SK-N-SH (cell line): ENCODE measurements at regions not wholly inside any gene's neighbourhood (a gene's known extent, or its start where the extent isn't known, plus 50 kb on each side); places are given as distances from the start of the nearest gene placed in this dataset.

Experiments
- CTCF ChIA-PET: fragments of 300-600, 350-600 bp; formaldehyde crosslinking; extraction: SDS; loops from one replicate; lab custom pipeline; 2021; lab: Yijun Ruan, JAX
- POLR2A ChIA-PET: fragments of 350-600 bp; sonication (Branson Sonifier 250); formaldehyde crosslinking; extraction: SDS; loops from one replicate; lab custom pipeline; 2020; ENCODE audit warnings: antibody characterized with exemption, inconsistent platforms; lab: Yijun Ruan, JAX
- DNase-seq: peaks from one replicate; pipeline ENCODE4 v3.0.0; 2012
- H2AFZ ChIP-seq: fragments of 200-600 bp; sonication (generic); 2 replicates; pipeline ENCODE4 v1.8.1; 2016; ENCODE audit warnings: antibody characterized with exemption, mild to moderate bottlenecking, low read depth
- H3F3A ChIP-seq: fragments of 200-600 bp; sonication (generic); replicated peaks from 2 replicates; pipeline ENCODE3; 2016; ENCODE audit warnings: antibody characterized with exemption, mild to moderate bottlenecking; ENCODE audit not compliant: insufficient read depth
- H3K27ac ChIP-seq, 2 experiments: fragments of 200-500 bp in 1 of 2; fragments of 200-600 bp in 1 of 2; sonication (Bioruptor generic) in 1 of 2; sonication (generic), shearing (Covaris generic) in 1 of 2; 2 replicates each; pipeline versions ENCODE4 v1.5.1 to v1.6.1; 2014 to 2016; ENCODE audit warnings: low read depth in 2 of 2, inconsistent platforms in 1 of 2, low read length in 1 of 2, mild to moderate bottlenecking in 1 of 2, mixed read lengths in 1 of 2
- H3K27me3 ChIP-seq: fragments of 200-600 bp; sonication (generic), shearing (Covaris generic); 2 replicates; pipeline ENCODE4 v1.6.1; 2016; ENCODE audit warnings: mixed run types; ENCODE audit not compliant: insufficient read depth
- H3K36me3 ChIP-seq, 2 experiments: fragments of 200-500 bp in 1 of 2; fragments of 200-600 bp in 1 of 2; sonication (Bioruptor generic) in 1 of 2; sonication (generic) in 1 of 2; replicated peaks in 1 of 2; 2 replicates each; pipeline versions ENCODE3 to v1.5.1; 2014 to 2016; ENCODE audit warnings: low read length in 1 of 2, mild to moderate bottlenecking in 1 of 2; ENCODE audit not compliant: insufficient read depth in 2 of 2, control insufficient read depth in 1 of 2
- H3K4me1 ChIP-seq, 2 experiments: fragments of 200-500 bp in 1 of 2; fragments of 200-600 bp in 1 of 2; sonication (Bioruptor generic) in 1 of 2; sonication (generic), shearing (Covaris generic) in 1 of 2; 2 replicates each; pipeline versions ENCODE4 v1.5.1 to v1.6.1; 2014 to 2016; ENCODE audit warnings: low read depth in 1 of 2, low read length in 1 of 2, mixed run types in 1 of 2; ENCODE audit not compliant: insufficient read depth in 2 of 2, control insufficient read depth in 1 of 2
- H3K4me2 ChIP-seq: fragments of 200-600 bp; sonication (generic), shearing (Covaris generic); 2 replicates; pipeline ENCODE4 v1.6.1; 2017; ENCODE audit warnings: mixed run types
- H3K4me3 ChIP-seq, 2 experiments: fragments of 200-500 bp in 1 of 2; fragments of 200-600 bp in 1 of 2; sonication (Bioruptor generic) in 1 of 2; sonication (generic), shearing (Covaris generic) in 1 of 2; 2 replicates each; pipeline versions ENCODE4 v1.5.1 to v1.8.1; 2014 to 2016; ENCODE audit warnings: low read depth in 2 of 2, inconsistent platforms in 1 of 2, low read length in 1 of 2, mild to moderate bottlenecking in 1 of 2, mixed read lengths in 1 of 2, moderate library complexity in 1 of 2
- H3K79me2 ChIP-seq: fragments of 200-600 bp; sonication (generic); 2 replicates; pipeline ENCODE4 v1.8.1; 2017; ENCODE audit warnings: mild to moderate bottlenecking; ENCODE audit not compliant: insufficient read depth
- H3K9ac ChIP-seq: fragments of 200-600 bp; sonication (generic); 2 replicates; pipeline ENCODE4 v1.6.1; 2017; ENCODE audit warnings: mixed run types
- H3K9me2 ChIP-seq: fragments of 200-600 bp; sonication (generic); 2 replicates; pipeline ENCODE4 v1.6.1; 2017; ENCODE audit warnings: mixed run types
- H3K9me3 ChIP-seq: fragments of 200-600 bp; sonication (generic); 2 replicates; pipeline ENCODE4 v1.6.1; 2017; ENCODE audit warnings: mixed run types, mild to moderate bottlenecking, moderate library complexity
- H4K20me1 ChIP-seq: fragments of 200-600 bp; sonication (generic); 2 replicates; pipeline ENCODE4 v1.6.1; 2017; ENCODE audit warnings: mild to moderate bottlenecking, mixed run types; ENCODE audit not compliant: insufficient read depth
- CHD2 ChIP-seq: fragments of 150-350 bp; IDR thresholded peaks from 2 replicates; pipeline ENCODE4 v1.6.1; 2018; ENCODE audit warnings: low read length; ENCODE audit not compliant: partially characterized antibody
- CTCF ChIP-seq: fragments of 200-600 bp; sonication (generic); IDR thresholded peaks from 2 replicates; pipeline ENCODE4 v1.6.1; 2017; ENCODE audit warnings: antibody characterized with exemption, mild to moderate bottlenecking, moderate library complexity
- EP300 ChIP-seq, 2 experiments: IDR thresholded peaks; 2 replicates each; pipeline versions ENCODE4 v1.4.0 to v1.6.1; 2012; ENCODE audit warnings: borderline replicate concordance in 1 of 2, low read depth in 1 of 2, low read length in 1 of 2
- GABPA ChIP-seq: IDR thresholded peaks from 2 replicates; pipeline ENCODE4 v1.4.0; 2012; ENCODE audit warnings: low read depth, mild to moderate bottlenecking
- GATA2 ChIP-seq: sonication (generic); formaldehyde crosslinking; IDR thresholded peaks from 2 replicates; pipeline ENCODE4 v1.5.0; 2020; ENCODE audit warnings: mild to moderate bottlenecking, missing genetic modification reagents
- NFIC ChIP-seq: IDR thresholded peaks from 2 replicates; pipeline ENCODE4 v1.4.0; 2012; ENCODE audit warnings: borderline replicate concordance
- SMC3 ChIP-seq: IDR thresholded peaks from 2 replicates; pipeline ENCODE4 v1.6.1; 2012; ENCODE audit warnings: low read depth, low read length, improper control_type of control experiment
- TAF1 ChIP-seq: IDR thresholded peaks from 2 replicates; pipeline ENCODE4 v1.6.1; 2012; ENCODE audit warnings: low read depth, mild to moderate bottlenecking, low read length, moderate library complexity, borderline replicate concordance
- TEAD4 ChIP-seq: IDR thresholded peaks from 2 replicates; pipeline ENCODE4 v1.4.0; 2012; ENCODE audit warnings: mild to moderate bottlenecking, borderline replicate concordance; ENCODE audit not compliant: insufficient read depth
- WGBS: methylation state at CpG from one replicate; pipeline ENCODE4 v1.1.6; 2017; ENCODE audit warnings: low lambda C conversion rate; 5-methylcytosine and 5-hydroxymethylcytosine counted together

- no peak for TF ChIP-seq TAF1
- TF ChIP-seq EP300 (IDR thresholded peaks at IDR 0.05; ENCODE audit: borderline replicate concordance in 1 of 2, low read depth in 1 of 2, low read length in 1 of 2), result no peak
- TF ChIP-seq CHD2, result no peak
Measured at GRCh38 chr20:22321191-22321590, 263.2 kb downstream of the FOXA2 start (continued).

- no peaks in the 10 kb centered on the region for H3K36me3 ChIP-seq
- 11% methylated on average over 3 of the region's 3 CpGs for WGBS
- H3K27me3 ChIP-seq, result no peaks in the 10 kb centered on the region; the same call in 1 of the 2 replicates
- H2AFZ ChIP-seq, result no peak overlapping the region
- no peaks in the 10 kb centered on the region for H4K20me1 ChIP-seq
- CTCF ChIA-PET, result no interaction called here
- no peaks in the 10 kb centered on the region for H3K9me2 ChIP-seq
- no peaks in the 10 kb centered on the region for H3K4me1 ChIP-seq
- H3K9me3 ChIP-seq, result no peaks in the 10 kb centered on the region
- no peak overlapping the region for H3K4me2 ChIP-seq
- H3F3A ChIP-seq, result no peaks in the 10 kb centered on the region
- no peak overlapping the region for H3K27ac ChIP-seq
- no peaks in the 10 kb centered on the region for H3K79me2 ChIP-seq
- POLR2A ChIA-PET, result no interaction called here
- no peak overlapping the region for H3K4me3 ChIP-seq
- H3K9ac ChIP-seq, result no peak overlapping the region
- TF ChIP-seq SMC3 (no peak), GATA2 (no peak), CTCF (no peak), TEAD4 (no peak), CHD2 (no peak)
- no peak for DNase-seq
Measured at GRCh38 chr20:22320245-22320915, 264.0 kb downstream of the FOXA2 start.

DNA sequence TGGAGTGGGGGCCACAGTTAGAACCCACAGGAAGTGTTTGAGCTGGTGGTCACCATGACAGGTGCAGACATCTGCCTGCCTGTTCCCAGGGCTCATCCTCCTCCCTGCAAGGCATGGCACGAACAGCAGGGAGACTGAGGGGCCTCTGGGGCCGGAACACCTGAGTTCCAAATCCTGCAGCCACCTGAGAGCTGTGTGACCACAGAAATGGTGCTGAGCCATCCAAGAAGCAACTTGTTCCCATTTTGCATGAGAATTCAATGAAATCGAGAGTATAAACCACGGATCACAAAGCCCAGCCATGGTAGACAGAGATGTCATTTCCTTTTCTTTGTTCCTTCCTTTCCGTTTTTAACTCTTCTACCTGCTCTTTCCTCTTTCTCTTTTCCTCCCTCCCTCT is 268.6 kb downstream of the FOXA2 start:
- Histone ChIP-seq H3K27me3 (peaks cover 8% of the 10 kb centered on the region; the same call in 1 of the 2 replicates), H2AFZ (no peak overlapping the region), H3K9me3 (no peaks in the 10 kb centered on the region), H3F3A (no peaks in the 10 kb centered on the region), H3K4me3 (no peak overlapping the region), H3K9me2 (no peaks in the 10 kb centered on the region), H3K36me3 (no peaks in the 10 kb centered on the region), H3K4me1 (no peaks in the 10 kb centered on the region), H3K4me2 (no peak overlapping the region), H4K20me1 (no peaks in the 10 kb centered on the region), H3K27ac (no peak overlapping the region), H3K9ac (no peak overlapping the region), H3K79me2 (no peaks in the 10 kb centered on the region)
- WGBS, result 5% methylated on average over 5 of the region's 5 CpGs
- CTCF ChIA-PET, result interaction anchor here (1.5 kb wide), 1 partner anchor 23 kb away, joined by 4 read pairs; no protein-coding TSS in a partner anchor
- POLR2A ChIA-PET, result no interaction called here
- TF ChIP-seq GABPA, result no peak
- no peak for TF ChIP-seq NFIC
- no peak for DNase-seq
